Hypothalamus (tissue), 51 donors: ENCODE measurements at regions not wholly inside any gene's neighbourhood (a gene's known extent, or its start where the extent isn't known, plus 50 kb on each side); places are given as distances from the start of the nearest gene placed in this dataset.

Experiments used
- DNase-seq, 51 donors: peaks; one replicate each; lab custom pipeline; 2025; lab: John Stamatoyannopoulos, UW

- peak in 1 of 51 donors; percentile 6 for DNase-seq
Measured at GRCh38 chr2:209331291-209331844, 92.5 kb upstream of the MAP2 start.

- DNase-seq, result peak in 36 of 51 donors; percentile 0 to 70 (median 25)
Measured at GRCh38 chr2:209334188-209335017, 89.4 kb upstream of the MAP2 start.

GRCh38 chr2:209340522-209340921, 83.3 kb upstream of the MAP2 start:
- no peak for DNase-seq

GRCh38 chr2:209344349-209344748, 79.5 kb upstream of the MAP2 start:
- no peak for DNase-seq

GRCh38 chr2:209348433-209348832, 75.4 kb upstream of the MAP2 start:
- no peak for DNase-seq

GRCh38 chr2:209351636-209352035, 72.2 kb upstream of the MAP2 start:
- no peak for DNase-seq

GRCh38 chr2:209358992-209359391, 64.9 kb upstream of the MAP2 start:
- no peak for DNase-seq

DNA sequence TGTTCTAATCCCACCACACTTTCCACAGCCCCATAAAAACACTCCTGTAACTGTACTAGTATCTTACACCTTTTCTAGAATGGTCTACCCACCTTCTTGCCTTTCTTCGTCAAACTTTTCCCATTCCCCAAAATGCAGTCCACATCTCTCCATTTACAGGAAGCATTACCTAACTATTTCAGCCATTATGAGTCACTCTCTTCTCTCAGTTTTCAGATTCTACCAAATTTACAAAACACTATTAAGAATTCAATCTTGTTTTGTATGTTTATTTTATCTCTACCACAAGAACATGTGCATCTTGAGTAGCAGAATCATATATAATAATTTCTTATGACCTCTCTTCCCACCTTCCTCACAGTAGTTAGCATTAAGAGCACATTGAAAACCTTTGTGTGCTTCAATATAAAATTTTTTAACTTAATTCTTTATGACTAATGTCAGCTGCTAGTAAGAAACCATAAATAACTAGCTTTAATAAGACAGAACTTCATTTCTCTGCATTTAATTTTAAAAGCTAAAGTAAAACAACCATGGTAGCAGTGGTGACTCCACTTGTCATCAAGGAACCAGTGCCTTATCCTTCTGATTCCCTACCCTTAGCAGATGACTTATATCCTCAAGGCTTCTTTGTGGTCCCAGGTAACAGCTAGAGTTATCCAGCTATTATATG, 56.6 kb upstream of the MAP2 start:
- no peak for DNase-seq

- DNase-seq, result no peak
Measured at GRCh38 chr2:209368406-209368805, 55.4 kb upstream of the MAP2 start.

GRCh38 chr2:209368914-209369313, 54.9 kb upstream of the MAP2 start:
- DNase-seq, result no peak

GRCh38 chr2:209369656-209370055, 54.2 kb upstream of the MAP2 start:
- no peak for DNase-seq

GRCh38 chr2:209371407-209371806, 52.4 kb upstream of the MAP2 start:
- DNase-seq, result no peak
